H9 (cell line): ENCODE measurements at regions not wholly inside any gene's neighbourhood (a gene's known extent, or its start where the extent isn't known, plus 50 kb on each side); places are given as distances from the start of the nearest gene placed in this dataset.

Source experiments
- DNase-seq: peaks from one replicate; pipeline ENCODE4 v3.0.0-alpha.2; 2017
- H2AFZ ChIP-seq: one replicate; pipeline ENCODE4 v1.6.1; 2013; ENCODE audit warnings: mild to moderate bottlenecking, low read length, control low read depth, moderate library complexity
- H2AK5ac ChIP-seq: 2 replicates; pipeline ENCODE4 v1.6.1; 2013; ENCODE audit warnings: low read length, control low read depth, mixed read lengths; ENCODE audit not compliant: insufficient read length
- H2BK120ac ChIP-seq: one replicate; pipeline ENCODE4 v1.6.1; 2013; ENCODE audit warnings: low read depth, mild to moderate bottlenecking, low read length, control low read depth, inconsistent platforms; ENCODE audit not compliant: poor library complexity, severe bottlenecking
- H2BK12ac ChIP-seq: 2 replicates; pipeline ENCODE4 v1.6.1; 2013; ENCODE audit warnings: low read length, control low read depth, mixed read lengths, low read depth; ENCODE audit not compliant: insufficient read length
- H2BK15ac ChIP-seq: 2 replicates; pipeline ENCODE4 v1.6.1; 2013; ENCODE audit warnings: low read depth, low read length, control low read depth
- H2BK20ac ChIP-seq: one replicate; pipeline ENCODE4 v1.6.1; 2013; ENCODE audit warnings: low read depth, mild to moderate bottlenecking, low read length, control low read depth, inconsistent platforms; ENCODE audit not compliant: poor library complexity, severe bottlenecking
- H2BK5ac ChIP-seq: 2 replicates; pipeline ENCODE4 v1.6.1; 2013; ENCODE audit warnings: low read length, control low read depth, mixed read lengths; ENCODE audit not compliant: insufficient read length
- H3K14ac ChIP-seq: 2 replicates; pipeline ENCODE4 v1.6.1; 2013; ENCODE audit warnings: low read length, control low read depth; ENCODE audit not compliant: insufficient read depth
- H3K18ac ChIP-seq: 2 replicates; pipeline ENCODE4 v1.6.1; 2013; ENCODE audit warnings: low read depth, mild to moderate bottlenecking, mixed read lengths, low read length, control low read depth; ENCODE audit not compliant: insufficient read length
- H3K23ac ChIP-seq: 2 replicates; pipeline ENCODE4 v1.6.1; 2013; ENCODE audit warnings: low read length, control low read depth, mixed read lengths, low read depth; ENCODE audit not compliant: insufficient read length
- H3K23me2 ChIP-seq: 2 replicates; pipeline ENCODE4 v1.6.1; 2013; ENCODE audit warnings: low read depth, mild to moderate bottlenecking, mixed read lengths, low read length, control low read depth; ENCODE audit not compliant: insufficient read length, poor library complexity, severe bottlenecking
- H3K27ac ChIP-seq: 2 replicates; pipeline ENCODE4 v1.5.1; 2013; ENCODE audit warnings: low read length, control low read depth, mixed read lengths, low read depth; ENCODE audit not compliant: insufficient read length
- H3K27me3 ChIP-seq: 2 replicates; pipeline ENCODE4 v1.6.1; 2013; ENCODE audit warnings: low read length, control low read depth, inconsistent platforms; ENCODE audit not compliant: insufficient read depth
- H3K4ac ChIP-seq: 2 replicates; pipeline ENCODE4 v1.6.1; 2013; ENCODE audit warnings: low read depth, mild to moderate bottlenecking, control low read depth, inconsistent platforms, low read length, moderate library complexity
- H3K4me1 ChIP-seq: 2 replicates; pipeline ENCODE4 v1.6.1; 2013; ENCODE audit warnings: low read length, control low read depth, inconsistent platforms; ENCODE audit not compliant: insufficient read depth
- H3K4me2 ChIP-seq: 2 replicates; pipeline ENCODE4 v1.6.1; 2013; ENCODE audit warnings: low read length, control low read depth, mixed read lengths; ENCODE audit not compliant: insufficient read length, insufficient read depth
- H3K56ac ChIP-seq: 2 replicates; pipeline ENCODE4 v1.6.1; 2013; ENCODE audit warnings: low read depth, mild to moderate bottlenecking, mixed read lengths, low read length, control low read depth; ENCODE audit not compliant: insufficient read length
- H3K79me1 ChIP-seq: 2 replicates; pipeline ENCODE4 v1.6.1; 2013; ENCODE audit warnings: low read depth, mild to moderate bottlenecking, moderate library complexity, low read length, control low read depth, inconsistent platforms; ENCODE audit not compliant: insufficient read depth, poor library complexity, severe bottlenecking
- H3K79me2 ChIP-seq: 2 replicates; pipeline ENCODE4 v1.6.1; 2013; ENCODE audit warnings: low read length, control low read depth, inconsistent platforms; ENCODE audit not compliant: insufficient read depth
- H3K9ac ChIP-seq: 2 replicates; pipeline ENCODE4 v1.6.1; 2013; ENCODE audit warnings: low read length, control low read depth, mixed read lengths; ENCODE audit not compliant: insufficient read length; ENCODE audit errors: extremely low read depth
- H3K9me3 ChIP-seq: one replicate; pipeline ENCODE4 v1.6.1; 2013; ENCODE audit warnings: low read depth, low read length, inconsistent platforms; ENCODE audit not compliant: control insufficient read depth
- H3T11ph ChIP-seq: one replicate; pipeline ENCODE4 v1.6.1; 2013; ENCODE audit warnings: mild to moderate bottlenecking, low read length, control low read depth, inconsistent platforms
- H4K20me1 ChIP-seq: one replicate; pipeline ENCODE4 v1.6.1; 2013; ENCODE audit not compliant: control insufficient read depth, insufficient read length, insufficient read depth
- H4K5ac ChIP-seq: 2 replicates; pipeline ENCODE4 v1.6.1; 2013; ENCODE audit warnings: low read depth, mild to moderate bottlenecking, mixed read lengths, low read length, control low read depth; ENCODE audit not compliant: insufficient read length
- H4K8ac ChIP-seq: replicated peaks from 2 replicates; pipeline ENCODE4 v1.6.1; 2013; ENCODE audit warnings: low read length, control low read depth, mixed read lengths, low read depth; ENCODE audit not compliant: insufficient read length
- H4K91ac ChIP-seq: 2 replicates; pipeline ENCODE4 v1.6.1; 2013; ENCODE audit warnings: low read depth, mild to moderate bottlenecking, moderate library complexity, mixed read lengths, low read length, control low read depth; ENCODE audit not compliant: insufficient read length
- H3K27ac Mint-ChIP-seq, 3 experiments: 2 replicates in 2 of 3; 3 replicates in 1 of 3; pipeline ENCODE4 v1.8.0; 2020 to 2021; ENCODE audit warnings: mixed read lengths in 3 of 3, mild to moderate bottlenecking in 1 of 3, moderate library complexity in 1 of 3
- H3K27me3 Mint-ChIP-seq: 2 replicates; pipeline ENCODE4 v1.8.0; 2021; ENCODE audit warnings: low read depth, mild to moderate bottlenecking, moderate library complexity, mixed read lengths
- H3K36me3 Mint-ChIP-seq, 3 experiments: 2 replicates in 2 of 3; 3 replicates in 1 of 3; pipeline ENCODE4 v1.8.0; 2020 to 2021; ENCODE audit warnings: low read depth in 3 of 3, mixed read lengths in 3 of 3; ENCODE audit not compliant: insufficient read depth in 1 of 3
- H3K4me1 Mint-ChIP-seq, 2 experiments: 2 replicates each; pipeline ENCODE4 v1.8.0; 2020; ENCODE audit warnings: mixed read lengths in 2 of 2
- H3K4me3 Mint-ChIP-seq, 2 experiments: 2 replicates in 1 of 2; 3 replicates in 1 of 2; pipeline ENCODE4 v1.8.0; 2020 to 2021; ENCODE audit warnings: mild to moderate bottlenecking in 2 of 2, mixed read lengths in 2 of 2, moderate library complexity in 1 of 2
- H3K9me3 Mint-ChIP-seq, 2 experiments: 2 replicates in 1 of 2; 3 replicates in 1 of 2; pipeline ENCODE4 v1.8.0; 2020; ENCODE audit warnings: mild to moderate bottlenecking in 2 of 2, mixed read lengths in 2 of 2, moderate library complexity in 1 of 2
- WGBS: extraction: QIAGEN DNeasy Blood & Tissue Kit; methylation state at CpG from one replicate; pipeline ENCODE4 v1.1.7; 2013; ENCODE audit warnings: missing lambda C conversion rate, low lambda C conversion rate, mixed read lengths; ENCODE audit not compliant: insufficient read length; ENCODE audit errors: extremely low coverage; 5-methylcytosine and 5-hydroxymethylcytosine counted together
- TF ChIP-seq, protein P1 (sequence below): fragments of 200-600 bp; sonication (generic); conservative IDR thresholded peaks from 3 replicates; pipeline ENCODE4 v1.8.0; 2021; ENCODE audit warnings: antibody characterized with exemption, mild to moderate bottlenecking

DNA sequence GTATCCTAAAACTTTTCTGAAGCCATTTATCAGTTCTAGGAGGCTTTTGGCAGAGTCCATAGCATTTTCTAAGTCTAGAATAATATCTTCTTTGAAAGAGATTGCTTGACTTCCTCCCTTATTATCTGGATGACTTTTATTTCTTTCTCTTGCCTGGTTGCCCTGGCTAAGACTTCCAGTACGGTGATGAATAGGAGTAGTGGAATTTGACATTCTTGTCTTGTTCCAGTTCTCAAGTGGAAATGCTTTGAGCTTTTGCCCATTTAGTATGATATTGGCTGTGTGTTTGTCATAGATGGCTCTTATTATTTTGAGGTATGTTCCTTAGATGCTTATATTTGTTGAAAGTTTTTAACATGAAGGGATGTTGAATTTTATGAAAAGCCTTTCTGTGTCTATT, 1647.9 kb downstream of the PLA2G4A start:
- H3K23me2 ChIP-seq: no peaks in the 10 kb centered on the region
- no CpG with 5 or more reads among the region's 1 CpG for WGBS

More for the DNA sequence above, 1647.9 kb downstream of the PLA2G4A start:
- Histone ChIP-seq H3K79me2 (no peaks in the 10 kb centered on the region), H4K20me1 (no peaks in the 10 kb centered on the region), H3K27me3 (no peaks in the 10 kb centered on the region), H2AK5ac (no peak overlapping the region), H2BK5ac (no peak overlapping the region), H2BK20ac (no peak overlapping the region), H2AFZ (no peak overlapping the region), H3K14ac (no peak overlapping the region), H4K5ac (no peak overlapping the region), H3K4ac (no peak overlapping the region), H2BK120ac (no peak overlapping the region), H3K23ac (no peak overlapping the region), H3K9ac (no peak overlapping the region), H2BK15ac (no peak overlapping the region), H3K18ac (no peak overlapping the region), H3K56ac (no peak overlapping the region), H3K9me3 (no peaks in the 10 kb centered on the region), H2BK12ac (no peak overlapping the region), H3T11ph (no peak overlapping the region), H3K79me1 (no peaks in the 10 kb centered on the region), H4K91ac (no peak overlapping the region), H3K4me2 (no peak overlapping the region), H3K27ac (no peak overlapping the region), H3K4me1 (no peaks in the 10 kb centered on the region), H4K8ac (no peak overlapping the region)
- DNase-seq: no peak
- Mint-ChIP-seq H3K36me3 (no peaks in the 10 kb centered on the region), H3K27ac (no peak overlapping the region), H3K4me1 (no peaks in the 10 kb centered on the region), H3K4me3 (no peak overlapping the region), H3K9me3 (no peaks in the 10 kb centered on the region), H3K27me3 (no peaks in the 10 kb centered on the region)
- TF ChIP-seq, protein P1, sequence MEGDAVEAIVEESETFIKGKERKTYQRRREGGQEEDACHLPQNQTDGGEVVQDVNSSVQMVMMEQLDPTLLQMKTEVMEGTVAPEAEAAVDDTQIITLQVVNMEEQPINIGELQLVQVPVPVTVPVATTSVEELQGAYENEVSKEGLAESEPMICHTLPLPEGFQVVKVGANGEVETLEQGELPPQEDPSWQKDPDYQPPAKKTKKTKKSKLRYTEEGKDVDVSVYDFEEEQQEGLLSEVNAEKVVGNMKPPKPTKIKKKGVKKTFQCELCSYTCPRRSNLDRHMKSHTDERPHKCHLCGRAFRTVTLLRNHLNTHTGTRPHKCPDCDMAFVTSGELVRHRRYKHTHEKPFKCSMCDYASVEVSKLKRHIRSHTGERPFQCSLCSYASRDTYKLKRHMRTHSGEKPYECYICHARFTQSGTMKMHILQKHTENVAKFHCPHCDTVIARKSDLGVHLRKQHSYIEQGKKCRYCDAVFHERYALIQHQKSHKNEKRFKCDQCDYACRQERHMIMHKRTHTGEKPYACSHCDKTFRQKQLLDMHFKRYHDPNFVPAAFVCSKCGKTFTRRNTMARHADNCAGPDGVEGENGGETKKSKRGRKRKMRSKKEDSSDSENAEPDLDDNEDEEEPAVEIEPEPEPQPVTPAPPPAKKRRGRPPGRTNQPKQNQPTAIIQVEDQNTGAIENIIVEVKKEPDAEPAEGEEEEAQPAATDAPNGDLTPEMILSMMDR: no peak
